NCI-H146 (cell line): ENCODE measurements at regions not wholly inside any gene's neighbourhood (a gene's known extent, or its start where the extent isn't known, plus 50 kb on each side); places are given as distances from the start of the nearest gene placed in this dataset.

Experiments used
- DNase-seq: peaks from one replicate; lab custom pipeline; 2025; lab: John Stamatoyannopoulos, UW

DNA sequence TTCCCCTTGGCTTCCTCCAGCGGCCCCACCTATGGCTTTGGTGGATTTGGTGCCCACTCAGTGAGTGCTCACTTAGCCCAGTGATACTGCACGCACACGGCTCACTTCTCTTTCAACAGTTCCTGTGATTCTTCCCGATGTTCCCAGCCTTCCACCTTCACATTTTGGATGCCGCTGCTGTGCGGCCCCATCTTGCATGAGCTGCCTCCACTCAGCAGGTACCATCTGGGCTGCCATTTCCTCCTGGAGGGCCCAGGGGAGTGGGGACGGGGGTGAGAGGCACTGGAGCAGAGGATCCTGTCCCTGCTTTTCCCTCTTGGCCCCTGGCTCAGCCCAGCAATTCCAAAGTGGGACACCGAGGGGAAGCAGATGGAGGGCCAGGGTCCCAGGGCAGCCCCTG lies 323.3 kb upstream of the ZNF32 start:
- DNase-seq = no peak

DNA sequence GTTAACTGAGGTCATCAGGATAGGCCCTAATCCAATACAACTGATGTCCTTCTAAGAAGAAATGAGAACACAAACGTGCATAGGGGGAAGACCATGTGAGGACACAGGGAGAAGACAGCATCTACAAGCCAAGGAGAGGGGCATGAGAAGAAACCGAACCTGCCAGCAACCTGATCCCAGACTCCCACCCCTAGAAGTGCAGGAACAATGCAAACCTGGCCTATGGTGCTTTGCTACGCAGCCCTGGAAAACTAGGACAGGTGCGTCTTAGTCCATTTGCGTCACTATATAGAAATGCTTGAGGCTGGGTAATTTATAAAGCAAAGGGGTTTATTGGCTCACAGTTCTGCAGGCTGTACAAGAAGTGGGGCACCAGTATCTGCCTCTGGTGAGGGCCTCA lies 322.6 kb upstream of the ZNF32 start:
- no peak for DNase-seq

DNA sequence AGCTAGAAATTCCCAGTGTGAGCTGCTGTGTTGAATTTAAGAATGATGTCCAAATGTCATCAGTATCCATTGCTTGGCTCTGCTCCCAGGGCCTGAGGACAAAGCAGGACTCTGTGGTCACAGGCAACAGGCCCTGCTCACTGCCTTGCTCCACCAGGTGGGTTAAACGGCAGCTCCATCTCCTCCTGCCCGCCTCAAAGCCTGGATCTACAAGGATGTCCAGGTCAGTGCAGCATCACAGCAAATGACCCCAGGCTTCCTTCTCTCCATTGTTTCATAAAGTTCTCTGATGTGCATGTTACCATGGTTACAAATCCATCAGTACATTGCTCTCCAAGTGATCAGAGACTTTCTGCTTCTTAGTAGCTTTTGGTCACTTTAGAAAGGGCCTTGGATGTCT lies 322.0 kb upstream of the ZNF32 start:
- no peak for DNase-seq

DNA sequence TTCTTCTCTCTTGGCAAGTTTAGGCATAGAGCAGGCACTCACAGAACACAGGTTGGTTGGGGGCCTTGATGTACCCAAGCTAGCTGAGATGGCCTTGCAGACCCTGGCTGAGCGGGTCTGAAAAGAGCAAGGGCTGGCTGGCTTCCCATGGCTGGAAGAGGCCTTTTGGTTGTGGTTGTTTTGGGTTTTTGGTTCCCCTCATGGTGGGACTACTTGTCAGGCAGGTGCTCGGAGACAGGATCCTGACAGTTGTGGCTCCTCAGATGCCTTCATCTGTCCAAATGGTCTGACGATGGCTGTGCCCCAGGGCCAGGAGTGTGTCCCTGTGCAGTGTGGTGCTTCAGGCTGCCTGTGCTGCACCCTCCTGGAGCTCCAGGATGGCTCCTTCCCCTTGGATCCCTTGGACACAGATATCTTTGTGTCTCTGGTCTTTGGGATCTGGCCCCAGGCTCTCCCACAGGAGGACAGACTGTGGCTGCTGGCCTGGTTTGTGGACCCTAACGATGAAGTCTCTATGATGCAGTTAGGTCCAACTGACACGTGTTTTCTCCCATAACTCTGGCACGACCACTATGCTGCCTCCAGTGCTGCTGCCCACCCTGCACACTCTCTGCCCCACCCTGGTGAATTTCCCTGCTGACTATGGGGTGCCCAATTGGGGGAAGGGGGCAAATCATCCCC lies 321.5 kb upstream of the ZNF32 start:
- no peak for DNase-seq

DNA sequence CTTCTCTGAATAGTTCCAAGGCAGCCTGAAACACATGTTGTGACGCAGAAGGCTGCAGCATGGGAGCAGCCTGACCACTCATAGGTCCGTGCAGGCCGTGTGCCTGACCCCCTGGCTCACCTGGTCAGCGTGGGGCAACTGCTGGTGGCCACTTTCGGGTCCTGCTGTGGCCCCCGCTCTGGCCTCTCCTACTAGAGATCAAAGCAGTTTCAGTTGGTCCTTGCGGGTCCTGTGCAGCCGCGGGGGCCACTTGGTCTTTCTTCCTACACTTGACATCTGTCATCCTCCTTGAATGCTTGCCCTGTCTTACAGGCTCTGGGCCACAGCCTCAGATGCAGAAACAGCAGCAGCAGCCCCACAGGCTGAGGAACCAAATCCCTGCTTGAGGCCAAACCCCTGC lies 320.8 kb upstream of the ZNF32 start:
- no peak for DNase-seq

DNA sequence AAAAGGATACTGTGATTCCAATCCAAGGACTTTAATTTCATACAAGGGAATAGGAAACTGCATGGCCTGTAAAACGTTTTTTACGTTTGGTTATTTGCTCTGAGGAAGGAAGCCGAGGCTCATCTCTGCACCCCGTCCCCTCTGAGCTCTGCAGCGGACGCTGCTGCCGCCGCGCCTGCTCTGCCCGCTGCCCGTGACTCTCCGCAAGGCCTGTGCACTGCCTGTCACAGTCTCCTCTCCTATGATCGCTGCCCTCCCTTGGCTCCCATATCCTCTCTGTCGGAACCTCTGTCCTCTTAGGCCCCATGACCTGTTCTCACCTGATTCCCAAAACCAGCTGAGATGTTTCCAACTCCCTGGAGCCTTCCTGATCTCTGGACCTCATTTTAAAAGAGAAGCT lies 320.3 kb upstream of the ZNF32 start:
- no peak for DNase-seq

DNA sequence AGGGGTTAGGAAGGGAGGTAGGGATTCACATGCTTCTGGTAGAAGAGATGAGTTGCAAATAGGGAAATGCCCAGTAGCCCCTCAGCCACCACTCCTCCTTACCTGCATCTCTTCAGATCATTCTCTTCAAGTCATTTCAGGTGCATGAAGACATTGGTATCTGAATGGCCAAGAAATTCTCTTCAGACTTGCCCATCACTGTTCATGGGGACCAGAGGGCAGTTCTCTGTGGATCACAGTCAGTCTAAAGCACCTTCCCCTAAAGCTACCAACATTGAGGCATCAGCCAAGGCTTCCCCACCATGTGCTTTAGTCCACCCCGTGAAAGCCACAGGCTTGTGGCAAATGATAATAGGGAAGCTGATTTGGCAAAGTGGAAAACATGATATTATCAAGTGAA lies 319.4 kb upstream of the ZNF32 start:
- no peak for DNase-seq

DNA sequence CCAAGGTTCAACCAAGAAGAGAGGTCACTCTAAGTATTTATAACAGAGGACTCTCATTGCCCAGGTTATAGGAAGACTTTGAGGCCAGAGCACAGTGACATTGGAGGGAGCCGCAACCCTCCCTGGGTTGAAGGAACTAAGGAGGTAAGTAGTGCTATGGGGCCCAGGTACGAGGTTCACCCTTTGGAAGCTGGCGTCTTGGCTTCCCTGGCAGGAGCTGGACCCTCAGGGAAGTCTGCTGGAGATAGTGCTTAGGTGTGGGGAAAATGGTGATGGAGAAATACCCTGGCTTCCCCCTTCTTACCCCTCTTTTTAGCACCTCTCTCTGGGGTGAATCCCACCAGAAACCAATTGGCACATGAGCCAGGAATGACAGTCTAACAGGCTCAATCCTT lies 317.9 kb upstream of the ZNF32 start:
- DNase-seq = no peak

DNA sequence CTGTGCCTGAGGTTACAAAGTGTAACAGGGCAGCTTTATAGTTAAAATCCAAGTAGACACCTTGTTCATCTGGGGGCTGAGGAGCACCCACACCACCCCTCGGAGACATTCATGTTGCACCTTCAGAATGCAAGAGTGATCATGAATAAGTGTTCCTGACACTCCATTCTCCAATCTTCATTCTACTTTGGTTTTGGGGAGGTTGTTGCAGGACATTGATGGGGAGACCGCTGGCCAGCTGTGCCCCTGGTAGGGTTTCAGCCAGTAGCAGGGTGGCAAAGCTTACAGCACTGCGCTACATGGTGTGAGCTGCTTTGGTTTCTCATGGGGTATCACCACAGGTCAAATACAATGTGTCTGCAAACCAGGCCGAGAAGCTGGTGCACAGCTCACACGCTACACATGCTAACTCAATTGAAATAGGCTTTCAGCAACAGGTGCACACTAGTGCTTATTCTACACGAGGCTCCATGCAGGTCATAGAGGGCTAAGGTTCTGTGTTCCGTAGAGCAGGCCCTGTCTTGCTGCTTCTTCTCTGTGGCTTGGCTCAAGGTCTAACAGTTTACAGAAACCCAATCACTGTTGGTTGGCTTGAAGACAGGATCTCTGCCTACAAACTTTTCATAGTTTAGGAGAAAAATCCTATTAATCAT lies 317.4 kb upstream of the ZNF32 start:
- no peak for DNase-seq

DNA sequence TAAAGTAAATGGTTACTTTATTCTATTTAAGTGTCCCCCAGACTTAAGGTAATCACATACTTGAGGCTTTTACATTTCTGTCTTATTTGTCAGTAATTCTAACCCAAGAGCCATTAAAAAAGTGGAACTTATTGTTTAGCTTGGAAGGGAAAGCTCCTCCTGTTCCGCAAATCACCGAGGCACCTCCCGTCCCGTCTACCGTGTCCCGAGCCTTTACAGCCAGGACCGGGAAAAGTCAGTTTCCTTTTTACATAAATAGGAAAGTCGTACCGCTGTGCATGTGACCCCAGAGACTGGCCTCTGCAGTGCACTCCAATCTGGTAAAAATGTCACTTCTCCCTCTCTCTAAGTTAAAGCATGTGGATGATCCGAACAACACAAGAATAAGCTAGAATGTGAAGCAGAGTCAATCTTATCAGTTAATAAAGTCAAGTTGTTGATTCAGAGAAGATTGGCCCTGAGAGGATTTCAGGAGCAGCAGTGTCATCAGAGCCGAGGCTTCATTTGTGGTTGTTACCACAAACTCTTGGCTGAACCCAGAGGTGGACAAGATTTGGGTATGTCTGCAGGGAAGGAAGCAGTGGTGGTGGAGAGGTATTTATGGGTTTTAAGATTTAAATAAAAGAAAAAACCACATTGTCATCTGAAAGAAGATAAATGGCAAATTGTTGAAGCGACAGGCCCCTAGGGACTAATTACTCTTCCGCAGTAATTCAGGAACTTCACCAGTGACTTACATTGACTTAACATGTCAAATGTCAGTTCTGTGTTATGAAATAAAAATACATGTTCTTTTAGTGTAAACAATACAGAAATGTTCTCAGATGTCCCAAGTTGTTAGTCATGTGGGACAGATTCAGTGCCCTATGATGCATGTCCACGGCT lies 316.6 kb upstream of the ZNF32 start:
- no peak for DNase-seq

DNA sequence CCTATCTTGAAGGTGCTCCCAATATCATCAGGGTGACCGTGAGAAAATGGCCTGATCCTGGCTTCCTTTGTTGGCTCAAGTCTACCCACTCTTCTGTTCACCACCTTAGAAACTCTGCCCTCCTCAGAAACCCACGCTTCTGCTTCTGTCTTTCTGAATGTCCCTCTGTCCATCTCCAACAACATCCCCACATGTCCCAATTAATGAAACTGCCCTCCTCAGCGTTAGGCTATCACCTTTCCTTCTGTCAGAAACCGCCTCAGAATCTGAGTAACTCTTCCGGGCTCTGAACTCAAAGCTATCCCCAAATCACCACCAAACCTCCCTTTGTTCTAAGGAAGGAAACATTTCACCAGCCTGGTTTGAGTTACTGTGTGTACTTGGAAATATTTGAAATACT lies 315.8 kb upstream of the ZNF32 start:
- no peak for DNase-seq

DNA sequence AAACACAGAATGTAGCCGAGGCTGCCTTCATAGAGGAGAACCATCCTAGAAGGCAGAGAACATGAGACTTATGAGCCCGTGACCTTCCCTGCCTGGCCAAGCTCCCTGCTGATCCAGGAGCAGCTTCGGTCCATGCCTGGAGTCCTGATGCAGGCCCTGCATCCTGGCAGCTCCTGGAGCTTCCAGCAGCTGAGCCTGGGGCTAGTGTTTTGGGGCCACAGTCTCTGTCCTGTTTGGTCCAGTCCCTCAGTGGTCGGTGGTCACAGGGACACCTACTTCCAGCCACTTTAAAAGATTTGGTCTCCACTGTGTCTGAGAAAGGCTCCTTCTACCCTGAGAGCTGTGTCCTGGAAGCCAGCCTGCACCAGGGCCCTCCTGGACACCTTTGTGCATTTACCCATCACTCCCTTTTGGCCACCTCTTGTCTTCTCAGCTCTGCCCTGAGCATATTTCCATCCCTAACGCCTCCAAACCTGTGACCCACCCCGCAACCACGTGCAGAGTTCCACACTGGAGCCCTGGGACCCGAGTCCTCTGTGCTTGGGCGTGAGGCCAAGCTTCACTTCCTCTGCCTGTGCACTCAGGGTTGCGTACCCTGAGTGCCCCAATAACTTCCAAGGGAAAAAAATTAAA lies 315.2 kb upstream of the ZNF32 start:
- DNase-seq = no peak

DNA sequence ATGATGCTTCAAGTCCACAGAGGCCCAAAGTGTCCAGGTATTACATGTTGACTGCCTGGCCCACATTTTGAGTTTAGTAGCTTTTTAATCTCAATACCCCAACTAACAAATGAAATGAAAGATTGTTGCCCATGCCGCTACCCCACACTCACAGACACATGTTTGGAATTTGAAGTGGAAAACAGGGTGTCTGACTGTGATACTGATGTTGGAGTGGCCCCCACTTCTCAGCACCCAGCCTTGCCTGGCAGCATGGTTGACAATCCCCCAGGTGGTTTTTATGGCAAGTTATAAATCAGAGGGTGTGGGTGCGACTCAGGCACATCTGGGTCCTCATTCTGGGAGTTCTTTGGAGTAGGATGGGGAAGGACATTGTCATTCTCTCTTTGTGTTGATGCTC lies 314.7 kb upstream of the ZNF32 start:
- DNase-seq = no peak

DNA sequence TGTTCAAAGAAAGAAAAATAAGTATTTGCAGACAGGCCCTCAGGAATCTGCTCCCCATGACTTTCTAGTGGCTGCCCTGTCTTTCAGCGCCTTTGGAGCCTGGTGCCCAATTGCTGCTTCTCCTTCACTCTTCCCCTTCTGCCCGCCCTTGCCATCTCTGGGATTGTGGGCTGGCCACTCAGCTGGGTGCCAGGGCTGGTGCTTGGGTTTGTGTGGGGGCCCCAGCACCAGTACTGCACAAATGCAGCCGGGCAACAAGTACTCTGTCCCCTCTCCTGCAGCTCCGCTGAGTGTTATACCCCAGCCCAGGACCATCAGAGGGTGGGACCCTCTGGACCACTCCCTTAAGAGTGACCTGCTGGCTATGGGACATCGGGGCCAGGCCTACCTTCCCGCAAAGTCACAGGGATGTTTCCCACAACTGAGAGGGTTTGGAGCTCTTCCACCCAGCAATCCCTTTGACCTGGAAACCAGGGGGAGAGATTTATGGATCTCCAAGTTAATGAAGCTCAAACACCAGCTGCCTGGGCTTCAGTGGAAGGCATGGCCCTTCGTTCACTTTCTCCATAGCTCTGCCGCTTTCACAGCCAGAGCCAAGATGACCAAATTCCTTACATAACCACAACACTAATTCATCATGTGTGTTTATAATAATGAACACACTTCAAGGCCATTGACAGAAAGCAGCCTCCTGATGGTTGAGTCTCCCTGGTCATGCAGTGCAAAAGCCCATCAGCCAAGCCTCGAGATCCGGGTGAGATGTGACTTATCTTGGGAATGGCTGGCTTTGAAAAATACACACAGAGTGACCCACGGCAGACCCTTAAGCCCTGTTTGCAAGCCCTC lies 313.9 kb upstream of the ZNF32 start:
- no peak for DNase-seq

DNA sequence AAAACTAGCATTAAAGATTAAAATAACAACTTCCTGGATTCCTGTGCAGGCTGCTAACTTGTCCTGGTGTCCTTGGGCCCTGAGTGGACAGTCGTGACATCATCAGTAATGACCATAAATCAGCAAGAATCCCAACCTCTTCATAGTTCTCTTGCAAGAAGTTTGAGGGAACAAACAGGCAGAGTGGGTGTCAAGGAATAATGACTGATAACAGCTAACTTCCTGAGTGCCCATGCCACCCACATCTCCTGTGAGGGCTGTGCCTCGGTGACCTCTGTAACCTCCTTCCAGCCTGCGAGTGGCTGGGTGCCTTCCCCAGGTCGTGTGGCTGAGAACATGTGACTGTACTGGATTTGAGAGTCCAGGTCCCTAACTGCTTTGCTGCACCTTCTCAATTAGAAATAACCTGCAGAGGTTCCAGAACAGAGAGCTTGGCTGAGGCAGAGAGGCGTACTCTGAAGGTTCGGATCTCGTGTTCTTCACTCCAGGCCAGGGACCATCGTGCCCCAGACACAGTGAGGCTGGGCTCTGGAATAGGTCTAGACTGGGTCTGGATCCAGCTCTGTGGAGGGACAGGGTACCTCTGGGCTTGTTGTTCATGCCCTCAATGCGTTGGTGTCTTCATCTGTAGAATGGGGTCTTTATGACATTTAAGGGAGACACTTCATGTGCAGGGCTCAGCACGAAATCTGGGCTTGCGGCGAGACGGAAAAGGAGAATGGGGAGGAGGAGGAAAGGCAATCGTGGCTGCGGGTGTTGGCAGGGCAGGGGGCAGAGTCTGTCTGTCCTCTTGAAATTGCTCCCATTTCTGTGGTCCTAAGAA lies 313.1 kb upstream of the ZNF32 start:
- DNase-seq = no peak

DNA sequence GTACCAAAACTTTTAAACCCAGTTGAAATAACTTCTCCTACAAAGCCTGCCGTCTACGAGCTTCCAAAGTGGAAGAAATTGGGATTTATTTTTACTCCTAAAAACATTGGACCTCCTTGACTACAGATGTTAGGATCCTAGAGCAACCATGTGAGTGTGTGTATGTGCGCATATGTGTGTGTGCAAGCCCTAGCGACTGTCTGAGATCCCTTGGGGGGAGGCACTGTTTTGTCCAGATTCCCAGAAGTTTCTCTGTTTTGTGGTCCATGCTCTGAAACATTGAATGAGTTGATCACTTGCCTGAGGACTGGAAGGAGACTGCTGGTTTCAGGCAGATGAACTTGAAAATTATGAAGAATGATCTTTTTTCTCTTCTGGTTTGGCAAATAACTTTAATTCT lies 312.3 kb upstream of the ZNF32 start:
- no peak for DNase-seq

DNA sequence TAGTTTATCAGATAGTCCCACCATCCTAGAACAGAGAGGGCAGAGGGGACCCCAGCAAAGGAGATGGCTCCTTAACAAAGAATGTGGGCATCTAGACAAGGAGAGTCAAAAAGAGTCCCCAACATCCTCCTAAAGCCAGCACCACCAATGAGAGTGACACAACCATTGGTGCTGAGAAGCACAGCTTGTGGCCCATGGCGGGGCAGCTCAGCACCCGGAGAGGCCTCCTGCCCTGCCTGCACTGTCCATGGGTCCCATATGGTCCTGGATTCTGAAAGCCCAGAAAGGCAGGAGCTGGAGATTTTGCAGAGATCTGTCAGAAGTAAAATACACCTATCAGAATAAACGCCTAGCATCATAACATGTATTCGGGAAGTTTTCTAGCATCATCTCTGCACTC lies 311.8 kb upstream of the ZNF32 start:
- DNase-seq = no peak

DNA sequence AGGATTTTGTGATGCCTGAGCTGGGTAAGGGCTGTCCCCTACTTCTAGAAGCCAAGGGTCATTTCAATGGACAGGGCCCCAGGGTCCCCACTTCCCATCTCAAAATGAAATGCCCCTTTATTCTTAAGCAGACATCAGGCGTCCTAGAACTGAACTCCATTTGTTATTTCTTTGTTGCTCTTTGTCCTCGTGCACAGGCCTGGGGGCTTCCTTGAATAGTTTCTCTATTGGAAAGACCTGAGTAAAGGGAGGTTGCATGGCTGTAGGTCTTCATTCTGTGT lies 311.4 kb upstream of the ZNF32 start:
- no peak for DNase-seq

DNA sequence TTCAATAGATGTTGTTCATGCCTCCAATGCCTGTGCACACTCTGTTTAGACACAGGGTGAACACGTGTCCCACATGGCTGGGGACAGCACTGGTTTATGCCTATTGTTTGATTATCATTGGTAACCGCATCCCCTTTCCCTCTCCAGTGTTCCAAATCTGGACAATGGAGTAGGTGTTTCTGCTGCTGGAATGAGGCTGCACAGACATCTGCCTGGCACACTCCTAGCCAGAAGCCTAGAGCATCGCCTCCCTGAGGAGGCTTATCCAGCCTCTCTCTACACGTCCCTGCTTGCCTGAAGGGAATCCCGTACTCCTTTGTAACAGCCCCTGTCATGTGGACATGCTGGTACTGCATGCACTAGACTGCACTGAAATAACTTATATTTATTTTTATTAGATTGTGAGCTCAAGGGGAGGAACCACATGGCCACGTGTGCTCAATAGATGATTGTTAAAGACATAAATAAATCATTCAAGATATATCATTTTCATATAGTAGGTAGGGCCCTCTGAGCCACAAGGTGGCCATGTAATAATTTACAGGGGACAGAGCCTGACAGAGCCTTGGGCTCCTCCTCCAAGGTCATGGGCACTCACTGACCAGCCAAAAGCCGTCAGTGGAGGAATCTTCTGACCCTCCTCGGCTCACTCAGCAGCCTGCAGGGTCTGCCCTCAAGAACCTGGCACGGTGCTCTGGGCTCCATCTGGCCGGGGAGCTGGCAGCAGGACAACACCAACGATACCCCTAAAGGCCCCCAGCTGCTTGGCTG lies 310.9 kb upstream of the ZNF32 start:
- DNase-seq = no peak

DNA sequence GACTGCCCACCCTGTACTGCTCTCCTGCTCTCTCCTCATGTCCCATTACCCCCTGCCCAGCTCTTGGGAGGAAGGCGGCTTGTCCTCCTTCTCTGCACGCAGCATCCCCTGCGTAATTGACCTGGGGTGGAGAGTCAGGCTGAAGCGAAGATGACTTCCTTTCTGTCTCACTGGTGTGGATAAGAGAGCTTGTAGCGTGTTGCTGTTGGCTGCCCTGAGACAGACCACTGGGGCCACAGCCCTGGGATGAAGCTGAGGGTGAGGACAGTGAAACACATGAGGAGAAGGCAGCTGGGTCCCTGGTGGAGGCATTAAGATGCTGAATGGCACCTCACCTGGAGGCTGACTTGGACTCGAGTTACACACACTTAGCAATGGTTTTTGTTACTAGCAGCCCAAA lies 310.3 kb upstream of the ZNF32 start:
- DNase-seq = no peak

DNA sequence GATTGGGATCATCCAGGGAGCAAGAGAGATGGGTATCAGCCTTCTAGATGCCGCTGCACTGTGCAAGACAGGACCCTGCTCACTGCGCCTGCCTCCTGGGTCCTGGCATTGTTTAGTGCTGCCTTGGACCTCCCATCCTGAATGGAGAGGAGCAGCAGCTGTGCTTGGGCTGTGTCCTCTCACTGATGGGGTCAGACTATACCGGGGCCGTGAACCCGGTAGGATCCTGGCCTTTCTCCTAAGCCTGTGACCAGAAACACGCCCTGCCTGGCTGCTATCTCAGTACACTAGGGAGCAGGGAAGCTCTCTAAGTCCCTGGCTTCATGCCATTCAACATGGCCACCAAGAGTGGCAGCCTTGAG lies 309.4 kb upstream of the ZNF32 start:
- no peak for DNase-seq
